ENCODE measurements at regions not wholly inside any gene's neighbourhood (a gene's known extent, or its start where the extent isn't known, plus 50 kb on each side); places are given as distances from the start of the nearest gene placed in this dataset.

DNA sequence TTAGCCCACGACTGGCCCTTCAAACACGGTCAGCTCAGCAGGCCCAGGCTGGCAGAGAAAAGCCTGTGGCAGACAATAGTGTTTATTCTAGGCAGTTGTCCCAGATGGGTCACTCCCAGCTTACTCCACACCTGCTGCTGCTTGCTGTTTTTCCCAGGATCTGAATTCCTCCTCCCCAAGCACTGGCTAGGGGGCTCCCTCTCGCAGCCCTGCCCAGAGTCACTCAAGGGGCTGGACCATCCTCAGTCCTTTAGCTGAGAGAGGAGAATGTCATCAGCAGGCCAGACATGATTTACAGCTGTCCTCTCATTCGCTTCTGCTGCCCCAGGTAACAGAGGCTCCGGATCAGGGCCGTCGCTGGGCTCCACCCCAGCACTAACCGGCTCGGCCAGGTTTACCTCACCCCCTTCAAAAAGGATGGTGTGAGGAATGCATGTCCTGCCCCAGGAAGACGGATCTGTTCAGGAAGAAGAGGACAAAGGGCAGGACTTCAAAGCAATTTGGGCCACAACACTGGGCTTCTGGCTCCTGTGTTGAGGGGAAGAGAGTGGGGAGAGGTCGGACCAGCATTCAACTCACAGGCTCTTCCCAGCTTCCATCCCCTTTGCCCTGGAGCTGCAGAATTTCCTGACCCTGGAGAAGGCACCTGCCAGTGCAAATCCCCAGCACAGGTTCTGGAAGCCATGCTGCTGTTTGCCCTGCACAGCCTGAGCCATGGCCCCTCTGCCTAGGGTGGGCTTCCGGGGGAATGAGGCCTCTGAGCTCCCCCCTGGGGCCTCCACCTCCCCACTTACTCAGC is 59.7 kb upstream of the BARX2 start:
- no peak overlapping the region for H3K27ac ChIP-seq (ENCODE audit: low read depth in 1 of 2, low read length in 2 of 2)
- no peaks in the 10 kb centered on the region for H3K4me1 ChIP-seq (ENCODE audit: control insufficient read depth in 1 of 2, insufficient read depth in 2 of 2, low read length in 2 of 2)
- intact Hi-C loops (cut with DNase I) = no loop called here
- H3K4me3 ChIP-seq (ENCODE audit: low read length in 2 of 2) = no peak overlapping the region
- DNase-seq = no peak
- ATAC-seq (ENCODE audit: low FRiP score) = no peak
- 83 to 84% methylated on average over 12 of the region's 12 CpGs for WGBS, 2 donors
- H3K36me3 ChIP-seq (ENCODE audit: control insufficient read depth in 1 of 2, insufficient read depth in 2 of 2, low read length in 1 of 2) = no peaks in the 10 kb centered on the region
- no peaks in the 10 kb centered on the region for H3K9me3 ChIP-seq (ENCODE audit: control insufficient read depth, low read length)
- H3K27me3 ChIP-seq (ENCODE audit: control insufficient read depth in 1 of 2, insufficient read depth in 2 of 2, low read length in 1 of 2) = no peaks in the 10 kb centered on the region

DNA sequence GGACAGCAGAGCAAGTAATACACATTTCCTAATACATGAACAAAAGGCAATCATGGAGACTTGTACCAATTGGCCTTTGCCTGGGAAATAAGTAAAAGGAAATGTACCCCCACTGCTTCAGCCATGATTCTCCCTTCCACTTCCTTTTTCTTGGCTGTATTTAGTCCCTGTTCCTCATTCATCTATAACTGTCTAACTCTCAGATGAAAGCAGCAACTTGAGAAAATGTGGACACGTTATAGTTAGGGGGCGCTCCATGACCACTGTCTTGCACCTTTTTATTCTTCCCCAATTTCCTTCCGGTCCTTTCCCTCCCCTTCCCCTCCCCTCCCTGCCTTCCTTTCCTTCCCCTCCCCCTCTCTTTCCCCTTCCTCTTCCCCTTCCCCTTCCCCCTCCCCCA is 61.3 kb upstream of the BARX2 start:
- Histone ChIP-seq H3K27ac (ENCODE audit: low read depth in 1 of 2, low read length in 2 of 2) (no peak overlapping the region), H3K27me3 (ENCODE audit: control insufficient read depth in 1 of 2, insufficient read depth in 2 of 2, low read length in 1 of 2) (no peaks in the 10 kb centered on the region), H3K36me3 (ENCODE audit: control insufficient read depth in 1 of 2, insufficient read depth in 2 of 2, low read length in 1 of 2) (no peaks in the 10 kb centered on the region), H3K4me3 (ENCODE audit: low read length in 2 of 2) (no peak overlapping the region), H3K9me3 (ENCODE audit: control insufficient read depth, low read length) (no peaks in the 10 kb centered on the region), H3K4me1 (ENCODE audit: control insufficient read depth in 1 of 2, insufficient read depth in 2 of 2, low read length in 2 of 2) (no peaks in the 10 kb centered on the region)
- no peak for DNase-seq
- 91 to 92% methylated on average over 3 of the region's 3 CpGs for WGBS, 2 donors
- intact Hi-C loops (cut with DNase I) = no loop called here
- ATAC-seq (ENCODE audit: low FRiP score) = no peak

DNA sequence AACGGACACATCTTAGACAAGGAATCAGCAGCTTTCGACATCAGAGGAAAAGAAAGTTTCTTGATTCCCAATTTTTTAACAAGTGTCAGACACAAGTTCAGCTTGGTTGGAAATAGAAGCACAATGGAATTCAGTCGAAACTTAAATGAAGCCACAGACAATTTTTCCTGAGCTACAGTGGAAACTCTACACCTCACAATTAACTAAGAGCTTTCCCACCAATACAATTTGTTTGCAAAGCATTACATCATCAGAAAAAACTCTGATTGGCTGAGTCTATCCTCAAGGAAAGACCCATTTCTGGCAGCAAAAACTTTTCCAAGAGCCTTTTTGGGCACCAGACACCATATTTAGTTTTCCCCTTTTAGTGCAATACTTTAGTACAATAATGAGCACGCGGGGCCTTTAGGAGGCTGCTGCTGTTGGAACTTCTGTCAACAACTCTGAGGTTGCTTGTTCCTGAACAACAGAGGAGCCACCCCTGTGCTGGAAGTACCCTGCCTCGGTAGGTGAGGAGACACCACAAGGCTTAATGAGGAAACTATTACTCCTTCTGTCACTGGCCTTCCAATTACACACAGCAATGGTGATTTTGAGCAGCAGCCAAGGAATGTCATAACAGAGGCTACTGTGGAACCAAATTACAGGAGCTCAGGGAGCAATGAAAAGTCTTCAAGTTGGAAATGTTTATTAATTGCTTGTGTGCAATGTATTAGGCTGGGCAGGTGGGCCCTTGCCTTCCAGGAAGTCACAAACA is 61.9 kb upstream of the BARX2 start:
- no peaks in the 10 kb centered on the region for H3K4me1 ChIP-seq (ENCODE audit: control insufficient read depth in 1 of 2, insufficient read depth in 2 of 2, low read length in 2 of 2)
- intact Hi-C loops (cut with DNase I) = no loop called here
- H3K4me3 ChIP-seq (ENCODE audit: low read length in 2 of 2) = no peak overlapping the region
- H3K27me3 ChIP-seq (ENCODE audit: control insufficient read depth in 1 of 2, insufficient read depth in 2 of 2, low read length in 1 of 2) = no peaks in the 10 kb centered on the region
- no peak for ATAC-seq (ENCODE audit: low FRiP score)
- DNase-seq = no peak
- no peaks in the 10 kb centered on the region for H3K36me3 ChIP-seq (ENCODE audit: control insufficient read depth in 1 of 2, insufficient read depth in 2 of 2, low read length in 1 of 2)
- 24 to 26% methylated on average over 6 of the region's 6 CpGs for WGBS, 2 donors
- no peaks in the 10 kb centered on the region for H3K9me3 ChIP-seq (ENCODE audit: control insufficient read depth, low read length)
- H3K27ac ChIP-seq (ENCODE audit: low read depth in 1 of 2, low read length in 2 of 2) = no peak overlapping the region

DNA sequence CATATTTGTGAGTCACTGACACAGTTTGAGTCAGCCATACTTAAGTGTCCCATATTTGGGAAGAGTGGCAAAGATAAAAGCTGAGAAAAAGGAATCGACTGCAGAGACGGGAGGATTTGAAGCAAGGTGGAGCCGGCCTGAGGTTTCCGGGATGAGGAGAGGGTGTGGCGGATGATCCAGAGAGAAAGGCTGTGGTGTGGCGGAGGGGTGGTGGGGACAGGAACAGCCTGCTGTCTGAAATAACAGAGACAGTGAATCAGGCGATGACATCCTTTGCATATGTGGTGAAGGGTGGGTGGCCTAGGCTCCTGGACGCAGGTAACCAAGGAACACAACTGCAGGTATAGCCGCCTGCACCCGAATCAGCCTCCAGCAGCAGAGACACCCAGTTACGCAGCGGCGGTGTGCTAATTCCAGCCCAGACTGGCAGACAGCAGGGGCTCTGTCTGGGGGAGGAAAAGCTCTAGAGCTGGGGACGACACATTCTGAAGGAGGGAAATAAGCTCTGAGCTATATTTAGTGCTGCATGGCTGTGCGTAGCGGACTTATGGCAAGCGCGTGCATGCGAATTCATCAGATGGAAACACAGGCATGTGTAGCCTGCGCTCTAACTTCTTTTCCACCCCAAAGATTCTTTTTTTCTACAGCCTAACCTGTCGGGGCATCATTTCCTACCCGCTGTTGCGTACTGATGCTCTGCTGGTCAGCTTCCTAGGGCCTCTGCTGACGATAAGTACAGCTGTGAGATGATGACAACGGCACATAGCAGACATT is 62.7 kb upstream of the BARX2 start:
- no peak for ATAC-seq (ENCODE audit: low FRiP score)
- H3K27me3 ChIP-seq (ENCODE audit: control insufficient read depth in 1 of 2, insufficient read depth in 2 of 2, low read length in 1 of 2) = no peaks in the 10 kb centered on the region
- no peaks in the 10 kb centered on the region for H3K4me1 ChIP-seq (ENCODE audit: control insufficient read depth in 1 of 2, insufficient read depth in 2 of 2, low read length in 2 of 2)
- intact Hi-C loops (cut with DNase I) = no loop called here
- H3K27ac ChIP-seq (ENCODE audit: low read depth in 1 of 2, low read length in 2 of 2) = no peak overlapping the region
- no peaks in the 10 kb centered on the region for H3K9me3 ChIP-seq (ENCODE audit: control insufficient read depth, low read length)
- no peaks in the 10 kb centered on the region for H3K36me3 ChIP-seq (ENCODE audit: control insufficient read depth in 1 of 2, insufficient read depth in 2 of 2, low read length in 1 of 2)
- 26 to 32% methylated on average over 25 of the region's 25 CpGs for WGBS, 2 donors
- no peak for DNase-seq
- H3K4me3 ChIP-seq (ENCODE audit: low read length in 2 of 2) = no peak overlapping the region

DNA sequence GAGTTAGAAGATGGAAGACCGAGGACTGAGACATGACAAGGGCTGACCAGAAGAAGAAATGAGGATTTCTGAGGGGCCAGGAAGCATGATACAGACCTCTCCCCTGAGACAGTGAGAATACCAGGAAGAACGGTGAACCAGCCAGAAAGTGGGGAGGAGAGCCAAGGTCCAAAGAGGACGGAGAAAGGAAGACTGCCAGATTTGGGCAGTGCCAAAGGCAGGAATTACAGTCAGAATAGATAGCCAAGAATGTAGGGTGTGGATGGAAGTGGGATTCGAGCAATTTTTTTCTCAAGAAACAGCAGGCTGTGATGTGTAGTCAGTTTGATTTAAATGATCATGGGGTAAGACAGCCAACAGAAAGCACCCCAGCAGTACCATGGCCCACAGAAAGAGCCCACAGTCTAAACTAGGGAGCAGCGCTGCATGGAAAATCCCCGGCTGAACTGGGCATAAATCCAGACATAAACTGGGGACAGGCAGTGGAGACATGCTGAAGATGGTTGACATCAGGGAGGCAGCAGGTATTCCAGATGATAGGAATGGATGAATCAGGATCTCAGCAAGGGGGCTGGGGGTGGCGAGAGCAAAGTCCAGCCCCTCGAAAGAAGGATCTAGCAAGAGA is 67.3 kb upstream of the BARX2 start:
- DNase-seq = no peak
- peaks cover 2% of the 10 kb centered on the region for H3K9me3 ChIP-seq (ENCODE audit: control insufficient read depth, low read length)
- intact Hi-C loops (cut with DNase I) = no loop called here
- ATAC-seq (ENCODE audit: low FRiP score) = no peak
- no peak overlapping the region for H3K4me3 ChIP-seq (ENCODE audit: low read length in 2 of 2)
- no peaks in the 10 kb centered on the region for H3K27me3 ChIP-seq (ENCODE audit: control insufficient read depth in 1 of 2, insufficient read depth in 2 of 2, low read length in 1 of 2)
- 53 to 57% methylated on average over 8 of the region's 8 CpGs for WGBS, 2 donors
- H3K27ac ChIP-seq (ENCODE audit: low read depth in 1 of 2, low read length in 2 of 2) = no peak overlapping the region
- H3K36me3 ChIP-seq (ENCODE audit: control insufficient read depth in 1 of 2, insufficient read depth in 2 of 2, low read length in 1 of 2) = no peaks in the 10 kb centered on the region
- H3K4me1 ChIP-seq (ENCODE audit: control insufficient read depth in 1 of 2, insufficient read depth in 2 of 2, low read length in 2 of 2) = no peaks in the 10 kb centered on the region

DNA sequence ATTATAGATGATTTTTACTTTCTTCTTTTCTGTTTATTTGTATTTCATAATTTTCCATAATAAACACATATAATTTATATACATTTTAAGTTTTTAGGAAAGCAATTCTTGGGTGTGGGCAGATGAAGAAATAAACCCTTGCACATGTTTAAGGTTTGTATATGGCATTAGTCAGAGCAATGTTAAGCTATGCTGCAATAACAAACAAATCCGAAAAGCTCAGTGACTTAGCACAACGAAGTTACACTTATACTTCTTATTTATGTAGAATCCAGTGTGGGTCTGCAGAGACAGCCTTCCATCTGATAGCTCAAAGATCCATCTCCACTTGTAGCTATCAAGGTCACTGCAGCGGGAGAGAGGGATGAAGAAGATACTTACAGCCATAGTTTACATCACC is 68.5 kb upstream of the BARX2 start:
- ATAC-seq (ENCODE audit: low FRiP score) (no peak), DNase-seq (no peak)
- WGBS, 2 donors = 92 to 95% methylated on average over 3 of the region's 3 CpGs
- H3K36me3 ChIP-seq (ENCODE audit: control insufficient read depth in 1 of 2, insufficient read depth in 2 of 2, low read length in 1 of 2) = no peaks in the 10 kb centered on the region
- intact Hi-C loops (cut with DNase I) = no loop called here
- peaks cover 2% of the 10 kb centered on the region for H3K9me3 ChIP-seq (ENCODE audit: control insufficient read depth, low read length)
- H3K4me3 ChIP-seq (ENCODE audit: low read length in 2 of 2) = no peak overlapping the region
- no peaks in the 10 kb centered on the region for H3K27me3 ChIP-seq (ENCODE audit: control insufficient read depth in 1 of 2, insufficient read depth in 2 of 2, low read length in 1 of 2)
- H3K4me1 ChIP-seq (ENCODE audit: control insufficient read depth in 1 of 2, insufficient read depth in 2 of 2, low read length in 2 of 2) = no peaks in the 10 kb centered on the region
- H3K27ac ChIP-seq (ENCODE audit: low read depth in 1 of 2, low read length in 2 of 2) = no peak overlapping the region

DNA sequence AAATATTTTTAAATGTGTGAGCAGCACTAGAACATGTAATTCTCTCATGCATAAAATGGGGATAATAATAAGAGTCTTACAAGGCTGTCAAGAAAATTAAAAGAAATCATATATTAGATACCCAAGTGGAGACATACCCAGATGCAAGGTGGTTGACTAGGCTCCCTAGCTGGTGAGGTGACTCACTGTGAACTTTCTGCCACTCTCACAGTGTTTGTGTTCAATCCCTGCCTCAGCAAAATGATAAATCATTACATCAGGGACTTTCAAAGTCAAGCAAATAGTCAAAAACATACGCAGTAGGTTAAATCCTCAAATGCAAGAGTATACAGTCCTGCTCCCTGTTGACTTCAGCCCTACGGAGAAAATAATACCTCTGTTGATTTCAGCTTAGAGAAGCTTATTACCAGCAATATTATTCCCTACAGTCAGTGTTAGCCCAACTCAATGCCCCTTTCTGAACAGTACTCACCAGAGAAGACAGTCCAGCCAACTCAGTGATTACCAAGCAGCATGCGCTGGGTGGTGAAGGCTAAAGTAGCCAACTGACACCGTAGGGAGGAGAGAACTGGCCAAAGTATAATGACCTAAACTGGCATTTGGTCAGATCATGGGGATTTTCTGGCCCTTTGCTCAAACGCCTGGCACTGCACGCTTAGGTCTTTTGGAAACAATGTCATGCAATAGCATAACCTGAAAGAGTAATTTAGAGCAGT is 73.1 kb upstream of the BARX2 start:
- 73 to 76% methylated on average over 6 of the region's 6 CpGs for WGBS, 2 donors

DNA sequence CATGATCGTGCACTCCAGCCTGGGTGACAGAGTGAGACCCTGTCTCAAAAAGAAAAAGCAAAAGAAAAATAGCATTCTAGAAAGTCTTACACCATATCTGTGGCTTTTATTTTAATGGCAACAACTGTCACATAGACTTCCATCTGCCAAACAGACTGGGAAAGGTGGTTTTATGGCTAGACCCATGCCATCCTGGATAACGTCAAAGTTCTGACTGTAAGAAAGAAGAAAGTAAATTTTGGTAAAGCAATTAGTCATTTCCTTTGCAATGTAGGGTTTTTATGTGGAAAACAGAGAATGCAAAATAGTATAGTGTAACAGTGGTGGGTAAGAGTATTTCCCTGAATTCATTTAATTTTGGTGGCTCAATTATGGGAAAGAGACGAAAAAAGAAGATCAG is 75.5 kb upstream of the BARX2 start:
- H3K4me1 ChIP-seq (ENCODE audit: control insufficient read depth in 1 of 2, insufficient read depth in 2 of 2, low read length in 2 of 2) = no peaks in the 10 kb centered on the region
- intact Hi-C loops (cut with DNase I) = no loop called here
- H3K27ac ChIP-seq (ENCODE audit: low read depth in 1 of 2, low read length in 2 of 2) = no peak overlapping the region
- no peaks in the 10 kb centered on the region for H3K9me3 ChIP-seq (ENCODE audit: control insufficient read depth, low read length)
- 54 to 67% methylated on average over 3 of the region's 3 CpGs for WGBS, 2 donors
- ATAC-seq (ENCODE audit: low FRiP score) = no peak
- no peaks in the 10 kb centered on the region for H3K36me3 ChIP-seq (ENCODE audit: control insufficient read depth in 1 of 2, insufficient read depth in 2 of 2, low read length in 1 of 2)
- H3K4me3 ChIP-seq (ENCODE audit: low read length in 2 of 2) = no peak overlapping the region
- peaks cover 0 to 2% of the 10 kb centered on the region in 2 donors for H3K27me3 ChIP-seq (ENCODE audit: control insufficient read depth in 1 of 2, insufficient read depth in 2 of 2, low read length in 1 of 2)
- DNase-seq = no peak

More for the DNA sequence above, 73.1 kb upstream of the BARX2 start:
- Histone ChIP-seq H3K27ac (ENCODE audit: low read depth in 1 of 2, low read length in 2 of 2) (no peak overlapping the region), H3K4me3 (ENCODE audit: low read length in 2 of 2) (no peak overlapping the region), H3K4me1 (ENCODE audit: control insufficient read depth in 1 of 2, insufficient read depth in 2 of 2, low read length in 2 of 2) (no peaks in the 10 kb centered on the region), H3K36me3 (ENCODE audit: control insufficient read depth in 1 of 2, insufficient read depth in 2 of 2, low read length in 1 of 2) (no peaks in the 10 kb centered on the region), H3K27me3 (ENCODE audit: control insufficient read depth in 1 of 2, insufficient read depth in 2 of 2, low read length in 1 of 2) (no peaks in the 10 kb centered on the region), H3K9me3 (ENCODE audit: control insufficient read depth, low read length) (peaks cover 2% of the 10 kb centered on the region)
- DNase-seq (no peak), ATAC-seq (ENCODE audit: low FRiP score) (no peak)
- intact Hi-C loops (cut with DNase I) = no loop called here

Data from aorta (tissue), 5 donors.